ENCODE measurements at regions not wholly inside any gene's neighbourhood (a gene's known extent, or its start where the extent isn't known, plus 50 kb on each side); places are given as distances from the start of the nearest gene placed in this dataset.
"Not testable (repeated sequence)": the region's sequence is repeated elsewhere in the genome, so short reads cannot be mapped to it uniquely, and the experiment has no call there.

DNA sequence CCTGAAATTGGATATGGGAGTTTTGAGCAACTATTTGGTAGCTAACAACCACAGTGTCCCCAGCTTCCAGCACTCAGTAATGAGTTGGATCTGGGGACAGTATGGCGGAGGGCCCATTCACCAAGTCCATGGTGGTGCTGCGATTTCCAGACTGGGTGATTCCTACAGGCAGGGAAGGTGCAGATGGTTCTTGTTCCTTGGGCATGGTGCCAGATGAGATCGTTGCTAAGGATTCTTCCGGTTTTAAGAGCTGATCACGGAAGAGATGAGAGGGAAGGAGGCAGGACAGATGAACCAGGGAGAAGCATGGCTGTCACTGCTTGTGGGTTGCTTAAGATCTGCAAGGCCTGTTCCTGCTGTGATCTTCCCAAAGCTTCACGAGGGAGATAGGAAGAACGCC is 380.3 kb downstream of the TCERG1L start:
- DNase-seq = no peak

DNA sequence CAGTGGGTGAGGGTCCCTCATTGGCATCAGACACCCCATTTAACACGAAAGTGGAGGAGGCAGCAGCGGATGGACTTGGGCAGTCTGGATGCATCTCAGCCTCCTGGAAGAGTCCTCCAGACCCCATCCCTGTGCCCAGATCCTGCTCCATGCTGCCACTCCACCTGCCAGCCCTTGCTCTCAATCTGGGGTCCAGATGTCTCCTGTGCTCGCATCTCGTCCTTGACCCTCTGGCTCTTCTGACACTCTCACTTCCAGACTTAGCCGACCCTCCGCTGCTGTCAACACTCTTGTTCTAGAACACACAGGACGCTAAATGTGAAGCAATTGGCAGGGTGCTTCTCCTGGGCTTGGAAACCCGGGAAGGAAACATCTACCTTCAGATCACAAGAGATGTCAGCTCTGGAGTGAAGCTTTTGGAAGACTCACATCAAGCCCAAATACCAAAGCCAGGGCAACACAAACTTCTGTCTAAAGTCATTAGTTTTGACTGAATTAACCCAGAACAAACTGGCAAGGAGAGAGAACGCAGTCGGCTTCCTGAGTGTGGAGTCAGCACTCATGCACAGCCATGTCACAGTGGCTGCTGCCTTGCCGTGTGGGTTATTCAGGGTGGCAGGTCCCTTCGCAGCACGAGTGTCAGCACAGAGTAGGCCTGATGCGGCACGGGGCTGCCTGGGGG is 379.1 kb downstream of the TCERG1L start:
- DNase-seq = no peak

DNA sequence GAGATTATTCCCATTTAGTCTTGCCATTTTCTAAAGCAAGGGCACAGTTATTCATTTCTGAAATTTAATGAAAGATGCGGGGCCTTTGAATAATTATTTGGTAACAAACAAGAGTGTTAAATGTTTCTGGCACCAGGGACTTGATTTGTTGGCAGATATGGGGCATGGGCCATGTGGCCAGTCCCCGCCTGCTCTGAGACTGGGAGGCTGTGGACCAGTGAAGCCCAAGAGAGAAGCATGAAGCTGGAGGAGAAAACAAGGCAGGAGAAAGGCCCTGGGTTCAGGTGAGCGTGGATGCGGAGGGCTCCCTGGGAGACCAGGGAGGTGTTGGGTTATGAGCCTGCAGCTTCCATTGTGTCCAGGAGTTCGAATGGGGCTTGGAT is 378.5 kb downstream of the TCERG1L start:
- no peak for DNase-seq

DNA sequence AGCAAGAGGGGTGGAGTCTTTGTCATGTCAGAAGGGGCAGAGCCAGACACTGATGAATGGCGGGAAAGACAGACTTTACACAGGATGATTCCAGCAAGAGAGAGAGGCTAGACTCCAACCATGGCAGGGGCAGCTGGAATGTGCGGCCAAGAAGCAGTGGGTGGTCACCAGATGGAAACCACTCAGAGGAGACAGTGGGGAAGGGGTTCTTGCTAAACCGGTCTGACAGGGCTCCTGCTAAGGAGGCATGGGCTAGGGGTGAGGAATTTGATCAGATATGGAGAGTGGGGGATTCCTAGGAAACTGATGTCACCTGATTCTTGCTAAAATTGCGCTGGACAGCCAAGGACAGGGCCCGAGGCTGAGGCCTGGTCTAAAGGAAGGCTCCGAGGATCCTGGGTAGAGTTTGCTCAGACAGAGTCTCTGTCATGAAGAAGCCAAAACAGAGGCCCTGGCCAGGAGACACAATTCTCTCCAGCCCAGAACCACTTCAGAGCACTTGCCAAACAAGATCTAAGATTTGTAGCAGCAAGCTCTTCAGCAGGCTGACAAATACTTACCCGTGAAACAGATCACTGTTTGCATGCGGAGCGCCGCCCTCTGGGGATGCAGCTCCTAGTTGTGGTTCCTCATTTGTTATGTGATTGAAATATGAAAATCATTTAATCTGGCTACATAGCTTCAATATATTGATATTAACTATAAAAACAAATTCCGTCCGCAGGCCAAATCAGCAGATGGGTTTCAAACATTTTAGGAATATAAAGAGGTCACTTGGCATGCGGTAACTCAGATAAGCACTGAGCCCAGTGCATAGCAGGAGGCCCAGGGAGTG is 377.0 kb downstream of the TCERG1L start:
- no peak for DNase-seq

- DNase-seq = no peak
These were observed 376.4 kb downstream of the TCERG1L start for GRCh38 chr10:130935128-130935439.

DNA sequence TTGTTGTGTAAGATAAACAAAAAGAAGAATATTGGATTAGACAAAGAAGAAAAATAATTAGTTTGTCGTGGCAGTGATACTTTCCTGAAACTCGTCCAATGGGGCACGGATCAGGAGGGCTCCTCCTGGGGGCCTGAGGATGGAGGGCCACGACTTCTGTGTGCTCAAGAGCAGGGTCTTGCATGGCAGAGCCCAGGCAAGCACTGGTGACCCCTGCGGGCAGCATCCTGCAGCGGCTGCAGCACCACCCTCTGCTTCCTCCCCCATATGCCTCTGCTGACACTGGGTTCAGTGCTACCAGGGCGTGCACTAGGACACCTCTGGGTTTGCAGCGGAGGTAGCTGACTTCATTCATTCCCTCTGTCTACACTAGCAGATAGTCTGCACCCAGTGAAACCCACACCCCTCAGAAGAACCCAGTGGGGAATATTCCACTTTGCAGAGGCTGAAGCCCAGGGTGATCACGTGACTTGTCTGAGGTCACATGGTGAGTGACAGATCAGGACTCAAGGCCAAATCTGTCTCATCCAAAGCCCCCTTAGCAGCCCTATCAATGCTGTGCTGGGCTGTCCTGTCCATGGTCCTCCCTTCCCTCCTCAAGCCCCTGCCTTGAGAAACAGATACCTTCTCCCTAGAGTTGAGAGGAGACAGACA is 375.5 kb downstream of the TCERG1L start:
- no peak for DNase-seq

GRCh38 chr10:130936851-130937250 is 374.7 kb downstream of the TCERG1L start:
- no peak for DNase-seq

DNA sequence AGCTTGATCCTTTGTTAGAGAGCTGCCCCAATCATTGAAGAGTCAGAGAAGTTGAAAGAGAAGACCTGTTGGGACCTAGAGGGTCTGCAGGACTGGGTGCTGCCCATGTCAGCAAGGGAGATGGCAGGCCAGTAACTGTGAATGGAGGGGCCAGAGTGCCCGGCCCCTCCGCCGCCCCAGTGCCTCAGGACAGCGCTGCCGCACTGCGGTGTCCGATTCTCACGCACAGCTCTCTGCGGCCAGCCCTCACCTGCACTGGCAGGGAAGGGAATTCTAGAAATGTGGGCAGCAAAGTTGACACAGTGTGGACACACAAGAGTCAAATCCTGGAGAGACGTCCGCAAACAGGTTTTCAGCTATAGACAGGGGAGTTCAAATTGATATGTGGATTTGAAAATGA is 373.5 kb downstream of the TCERG1L start:
- no peak for DNase-seq

GRCh38 chr10:130938891-130939290 is 372.6 kb downstream of the TCERG1L start:
- not testable (repeated sequence) for DNase-seq

- DNase-seq = no peak
These were observed 369.6 kb downstream of the TCERG1L start for GRCh38 chr10:130941886-130942285.

DNA sequence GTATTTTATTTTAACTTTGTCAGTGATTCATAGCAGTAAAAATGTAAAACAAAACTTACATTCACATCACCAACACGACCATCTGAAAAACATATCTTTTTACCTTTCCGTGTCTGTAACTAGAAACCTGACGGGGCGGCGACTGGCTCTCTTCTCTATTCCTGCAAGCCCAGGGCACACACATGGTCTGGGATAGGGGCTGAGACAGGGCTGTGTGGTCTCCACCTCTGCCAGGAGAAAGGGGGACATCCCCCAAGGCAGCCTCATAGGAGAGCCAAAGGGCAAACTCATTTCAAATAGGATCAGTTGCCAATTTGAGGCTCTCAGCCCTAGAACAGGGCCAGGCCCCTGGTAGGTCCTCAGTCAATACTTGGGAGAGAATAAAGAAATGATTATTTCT is 359.4 kb downstream of the TCERG1L start:
- DNase-seq = no peak

DNA sequence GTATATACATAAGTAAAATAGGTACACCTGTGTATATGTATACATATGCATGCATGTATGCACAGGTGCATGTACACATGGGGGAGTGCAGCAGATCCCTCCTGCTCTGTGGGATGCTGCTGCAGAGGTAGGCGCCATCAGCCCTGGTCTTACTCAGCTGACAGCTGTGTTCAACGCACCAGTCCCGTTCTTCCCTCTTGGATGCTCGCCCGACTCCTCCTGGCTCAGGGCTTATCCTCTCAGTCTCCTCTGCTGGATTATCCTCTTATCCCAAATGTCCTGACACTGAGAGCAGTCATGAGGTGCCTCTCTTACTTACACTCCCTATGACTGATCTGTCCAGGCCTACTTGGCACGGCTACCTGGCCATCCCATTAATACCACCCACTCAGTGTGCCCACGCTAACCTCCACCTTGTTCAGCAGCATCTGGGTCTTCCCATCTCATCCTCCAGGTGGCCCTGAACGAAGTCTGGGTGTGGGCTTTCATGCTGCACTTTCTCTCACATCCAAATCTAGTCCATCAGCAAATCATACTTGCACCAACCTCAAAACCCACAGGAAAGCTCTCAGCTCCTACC is 357.1 kb downstream of the TCERG1L start:
- no peak for DNase-seq

GRCh38 chr10:130956251-130956650 is 355.3 kb downstream of the TCERG1L start:
- no peak for DNase-seq

DNA sequence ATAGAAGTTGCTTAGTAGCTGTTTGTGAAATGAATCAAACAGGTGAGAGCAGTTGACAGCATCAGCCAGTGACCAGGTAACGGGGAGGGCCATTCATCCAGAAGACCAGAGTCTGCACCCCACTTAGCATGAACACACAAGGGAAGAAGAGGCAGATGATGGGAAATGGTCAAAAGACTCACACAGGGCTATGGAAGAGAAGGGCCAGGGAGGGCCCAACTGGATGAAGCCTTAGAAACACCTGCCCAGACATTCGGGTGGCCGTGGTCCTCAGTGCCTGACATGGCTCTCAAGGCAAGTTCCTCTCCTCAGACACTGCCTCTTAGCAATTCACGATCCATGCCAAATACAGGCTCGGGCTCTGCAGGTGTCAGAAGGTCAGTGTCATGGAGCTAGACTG is 354.1 kb downstream of the TCERG1L start:
- no peak for DNase-seq

DNA sequence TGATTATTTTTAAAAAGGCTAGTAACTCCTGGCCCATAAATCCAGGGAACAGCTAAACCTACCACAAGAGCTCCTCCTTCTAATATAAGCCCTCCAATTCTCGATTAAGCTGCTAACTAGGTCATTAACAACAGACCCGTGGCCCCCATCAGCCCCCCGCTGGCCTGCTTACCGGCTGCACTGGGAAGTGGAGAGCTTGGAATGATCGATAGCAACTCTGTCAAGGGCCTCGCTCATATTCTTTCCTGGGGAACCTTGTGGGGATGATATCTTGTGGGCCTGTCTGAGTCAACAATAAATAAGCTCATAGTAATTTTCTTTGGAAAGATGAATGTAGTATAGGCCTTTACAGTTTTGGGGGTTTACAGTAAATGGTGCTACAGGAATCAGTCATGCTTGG is 353.5 kb downstream of the TCERG1L start:
- no peak for DNase-seq

DNA sequence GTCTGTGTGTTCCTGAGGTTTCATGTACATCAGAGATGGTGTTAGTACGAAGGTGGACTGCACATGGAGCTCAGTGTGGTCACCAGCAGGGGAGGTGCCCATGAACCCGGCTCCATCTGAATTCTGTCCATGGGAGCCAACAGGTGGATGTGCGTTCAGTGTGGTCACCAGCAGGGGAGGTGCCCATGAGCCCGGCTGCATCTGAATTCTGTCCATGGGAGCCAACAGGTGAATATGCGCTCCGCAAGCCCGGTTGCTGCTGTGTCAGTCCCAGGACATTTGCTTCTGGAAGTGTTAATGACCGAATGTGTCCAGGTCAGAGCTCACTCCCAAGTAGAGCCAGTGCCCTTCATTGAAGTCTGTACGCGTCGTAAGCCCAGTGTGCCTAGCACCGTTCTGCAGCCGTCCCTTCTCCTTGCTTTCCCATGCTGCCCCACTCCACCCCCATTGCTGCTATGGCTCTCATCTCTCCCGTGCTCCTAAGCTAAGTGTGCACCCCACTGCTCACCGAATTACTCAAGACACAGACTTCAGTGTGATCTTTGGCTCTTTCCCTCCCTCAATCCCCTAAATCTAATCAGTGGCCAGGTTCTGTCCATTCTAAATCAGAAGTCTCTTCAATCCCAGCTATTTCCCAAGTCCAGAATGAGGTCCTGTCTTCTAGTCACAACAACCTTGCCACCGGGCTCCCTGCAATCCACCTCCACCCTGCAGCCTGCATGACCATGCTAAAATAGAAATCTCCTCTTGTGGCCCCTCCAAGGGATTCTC is 352.4 kb downstream of the TCERG1L start:
- DNase-seq = no peak

- DNase-seq = no peak
These were observed 351.7 kb downstream of the TCERG1L start for GRCh38 chr10:130959752-130960195.

- no peak for DNase-seq
These were observed 351.0 kb downstream of the TCERG1L start for GRCh38 chr10:130960531-130960930.

DNA sequence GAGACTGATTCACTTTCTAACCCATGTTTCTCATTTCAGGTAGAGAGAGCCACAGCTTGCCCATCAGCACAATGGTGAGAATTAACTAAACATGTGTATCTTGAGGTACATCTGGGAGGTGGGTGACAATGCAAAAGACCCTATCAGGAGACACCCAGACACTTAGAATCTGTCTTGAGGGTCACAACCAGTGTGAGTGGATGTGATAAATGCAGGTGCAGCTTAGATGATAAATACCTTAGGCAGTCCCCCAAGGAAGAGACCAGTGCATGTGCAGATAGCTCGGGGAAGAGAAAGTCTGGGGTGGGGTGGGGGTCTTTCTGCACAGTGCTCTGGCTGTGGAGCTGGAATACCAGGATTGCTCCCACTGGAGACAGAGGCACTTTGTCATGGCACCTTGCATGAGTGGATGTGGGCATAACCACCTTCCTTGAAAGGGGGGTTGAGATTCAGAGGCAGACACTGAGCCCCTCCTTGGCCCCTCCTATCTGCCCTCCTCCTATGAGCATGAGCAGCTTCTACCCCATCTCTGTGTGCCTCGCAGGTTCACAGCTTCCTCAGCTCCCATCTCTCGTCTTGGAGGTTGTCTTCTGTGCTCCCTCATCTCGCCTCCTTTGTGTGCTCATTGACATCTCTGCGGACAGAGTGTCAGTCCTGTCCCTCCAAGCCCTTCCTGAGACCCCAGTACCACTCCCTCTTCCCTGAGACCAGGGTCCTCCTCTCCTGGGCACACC is 349.8 kb downstream of the TCERG1L start:
- DNase-seq = no peak

GRCh38 chr10:130962240-130963051 is 349.1 kb downstream of the TCERG1L start:
- DNase-seq = no peak

GRCh38 chr10:130963052-130963393 is 348.5 kb downstream of the TCERG1L start:
- no peak for DNase-seq

Measured in CD4-positive, alpha-beta T cell treated with Interleukin-4 for 4 hours (primary cell).